ENCODE measurements at regions not wholly inside any gene's neighbourhood (a gene's known extent, or its start where the extent isn't known, plus 50 kb on each side); places are given as distances from the start of the nearest gene placed in this dataset.

GRCh38 chr16:86286991-86287663, 223.2 kb upstream of the FOXF1 start:
- no peak for DNase-seq

DNA sequence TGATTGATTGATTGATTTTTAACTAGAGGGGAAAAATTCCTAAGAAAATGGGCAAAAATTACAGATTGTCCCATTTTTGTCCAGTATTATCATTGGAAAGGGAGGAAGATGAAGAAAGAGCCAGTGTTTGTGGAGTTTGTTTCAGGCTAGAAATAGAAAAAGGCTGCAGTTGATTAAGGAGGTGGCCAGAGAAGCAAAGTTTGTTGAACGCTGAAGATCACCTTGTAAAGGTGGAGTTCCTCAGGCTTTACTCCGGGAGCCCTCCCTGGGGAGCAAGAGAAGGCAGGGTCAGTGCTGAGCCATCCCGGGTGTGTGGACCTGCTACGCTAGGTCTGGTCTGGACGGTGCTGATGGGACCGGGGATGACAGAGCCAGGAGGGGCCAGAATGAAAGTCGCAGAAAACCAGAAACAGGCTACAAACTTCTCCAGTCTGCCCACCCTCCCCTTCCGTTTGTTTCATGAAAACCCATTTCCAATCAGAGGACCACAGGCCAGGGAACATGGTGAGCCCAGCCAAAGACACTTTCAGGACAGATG, 222.6 kb upstream of the FOXF1 start:
- no peak for DNase-seq

GRCh38 chr16:86288716-86289294, 221.5 kb upstream of the FOXF1 start:
- no peak for DNase-seq

GRCh38 chr16:86289304-86289703, 221.0 kb upstream of the FOXF1 start:
- DNase-seq, result no peak

DNA sequence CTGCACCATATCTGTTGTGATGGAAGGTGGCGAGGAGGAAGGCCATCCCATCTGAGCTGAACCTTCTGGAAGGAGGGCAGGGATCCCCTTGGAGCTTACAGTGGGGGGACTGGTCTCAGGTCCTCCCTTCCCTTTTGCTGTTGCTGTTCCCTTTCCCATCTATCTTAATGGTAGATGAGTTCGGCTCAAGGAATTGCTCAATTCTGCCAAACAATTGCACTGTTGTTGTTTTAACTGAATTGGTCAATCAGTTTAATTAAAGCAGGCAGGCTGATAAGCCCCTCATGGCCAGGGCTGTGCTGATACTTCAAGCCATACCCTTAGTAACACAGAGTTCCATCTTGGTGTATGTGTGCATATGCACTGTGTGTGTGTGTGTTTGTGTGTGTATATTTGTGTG, 220.4 kb upstream of the FOXF1 start:
- no peak for DNase-seq

GRCh38 chr16:86291491-86291890, 218.8 kb upstream of the FOXF1 start:
- no peak for DNase-seq

DNA sequence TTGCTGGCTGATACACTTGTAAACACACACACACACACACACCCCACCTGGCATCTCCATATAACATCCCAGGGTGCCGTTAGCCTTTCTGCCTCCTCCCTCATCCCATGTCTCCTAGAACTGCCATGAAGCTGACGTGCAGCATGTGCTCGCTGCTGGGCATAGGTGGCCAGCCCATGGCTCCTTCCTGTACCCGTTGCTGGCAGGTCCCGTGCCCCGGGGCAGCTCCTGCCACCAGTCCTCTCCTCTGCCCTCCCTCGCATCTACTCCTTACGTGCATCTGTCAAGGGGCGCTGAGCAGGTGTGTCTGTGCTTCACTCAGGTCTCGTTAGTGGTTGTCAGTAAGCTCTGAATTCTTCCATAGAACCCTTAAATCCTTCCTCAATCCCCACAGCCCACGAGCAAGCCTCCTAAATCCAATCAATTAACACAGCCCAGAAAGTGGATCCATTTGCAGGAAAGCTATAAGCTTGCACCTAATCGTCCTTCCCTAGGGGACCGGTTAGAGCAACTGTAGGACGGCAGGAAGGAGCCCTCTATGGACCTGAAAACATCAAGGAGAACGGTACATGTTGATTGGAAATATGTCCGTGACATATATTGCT, 218.1 kb upstream of the FOXF1 start:
- no peak for DNase-seq

DNA sequence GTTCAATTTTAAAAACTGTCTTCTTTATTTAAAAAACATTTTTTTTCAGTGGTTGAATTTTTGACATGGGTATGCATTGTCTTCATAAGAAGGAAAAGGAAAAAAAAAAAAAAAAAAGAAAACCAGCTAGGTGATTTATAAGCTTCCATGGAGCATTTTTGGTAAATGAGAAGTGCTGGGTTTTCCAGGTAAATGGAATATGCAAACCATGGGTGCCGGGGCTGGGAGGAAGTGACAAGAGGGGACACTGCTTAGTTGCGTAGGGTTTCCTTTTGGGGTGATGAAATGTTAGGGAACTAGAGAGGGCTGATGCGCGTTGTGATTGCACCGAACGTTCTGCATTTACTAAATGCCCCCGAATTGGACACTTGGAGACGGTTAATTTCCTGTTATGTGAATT, 217.4 kb upstream of the FOXF1 start:
- DNase-seq, result no peak

DNA sequence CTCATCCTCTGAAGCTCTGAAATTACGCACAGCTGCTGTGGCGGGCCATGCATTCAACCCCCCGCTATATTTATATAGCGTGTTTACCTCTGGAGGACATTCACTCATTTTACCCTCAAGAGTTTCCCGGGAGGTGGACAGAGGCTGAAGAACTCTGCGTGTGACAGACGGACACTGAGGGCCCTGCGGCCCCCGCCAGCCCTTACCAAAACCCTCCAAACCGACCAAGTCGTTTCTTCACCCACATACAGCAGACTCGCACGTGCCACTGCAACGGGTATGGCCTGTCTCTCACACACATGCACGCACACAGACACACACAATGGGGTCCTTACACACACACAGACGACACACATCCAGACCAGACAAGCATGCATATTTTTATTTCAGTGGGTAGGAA, 216.4 kb upstream of the FOXF1 start:
- no peak for DNase-seq

DNA sequence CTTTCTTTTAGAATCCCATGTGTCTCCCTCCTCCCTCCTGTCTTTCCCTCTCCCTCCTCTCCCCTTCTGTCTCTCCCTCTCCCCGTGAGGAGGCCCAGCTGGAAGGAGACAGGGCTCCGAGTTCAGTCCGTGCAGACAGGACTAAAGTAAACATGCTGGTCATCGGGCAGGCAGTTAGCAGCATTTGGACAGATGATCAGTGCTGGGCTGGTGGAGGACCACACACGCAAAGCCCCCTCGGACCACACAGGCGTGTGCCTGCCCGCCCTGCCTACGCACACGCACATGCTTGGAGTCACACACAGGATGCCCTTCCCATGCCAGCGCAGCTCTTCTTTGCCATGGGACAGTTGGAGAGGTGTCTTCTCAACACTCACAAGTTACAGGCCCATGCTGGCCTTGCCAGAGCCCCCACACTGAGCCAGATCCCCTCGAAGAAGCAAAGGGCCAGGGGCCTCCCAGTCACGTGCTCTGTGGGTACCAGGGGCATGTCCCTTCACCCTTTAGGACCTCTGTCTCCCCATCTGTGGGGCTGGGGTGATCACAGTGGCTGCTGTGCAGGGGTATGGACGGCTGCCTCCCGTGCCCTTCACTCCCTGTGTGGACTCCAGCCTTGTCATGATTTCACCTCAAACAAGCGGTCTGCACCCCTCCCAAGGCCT, 215.7 kb upstream of the FOXF1 start:
- DNase-seq, result no peak

DNA sequence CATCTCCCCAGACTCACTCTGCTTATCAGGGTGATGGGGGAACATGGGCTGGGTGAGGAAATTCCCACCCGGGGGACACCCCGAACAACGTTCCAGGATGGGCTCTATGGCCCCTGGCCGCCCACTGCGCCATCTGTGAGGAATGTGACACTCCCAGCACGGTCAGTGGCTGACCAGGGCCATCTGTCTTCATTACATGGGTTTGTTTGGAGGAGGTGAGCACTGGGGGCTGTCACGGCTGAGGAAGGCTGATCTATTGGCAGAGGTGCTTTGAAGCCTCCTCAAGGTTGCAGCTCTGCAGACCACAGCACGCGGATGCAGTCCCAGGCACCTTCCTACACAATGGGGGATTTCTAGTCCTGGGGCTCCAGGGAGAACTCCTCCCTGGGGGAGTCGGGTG, 214.1 kb upstream of the FOXF1 start:
- DNase-seq, result no peak

- no peak for DNase-seq
These were observed 212.9 kb upstream of the FOXF1 start for GRCh38 chr16:86297391-86297790.

- DNase-seq, result no peak
These were observed 212.2 kb upstream of the FOXF1 start for GRCh38 chr16:86297866-86298757.

- no peak for DNase-seq
These were observed 211.6 kb upstream of the FOXF1 start for GRCh38 chr16:86298758-86299134.

GRCh38 chr16:86299882-86300610, 210.3 kb upstream of the FOXF1 start:
- no peak for DNase-seq

DNA sequence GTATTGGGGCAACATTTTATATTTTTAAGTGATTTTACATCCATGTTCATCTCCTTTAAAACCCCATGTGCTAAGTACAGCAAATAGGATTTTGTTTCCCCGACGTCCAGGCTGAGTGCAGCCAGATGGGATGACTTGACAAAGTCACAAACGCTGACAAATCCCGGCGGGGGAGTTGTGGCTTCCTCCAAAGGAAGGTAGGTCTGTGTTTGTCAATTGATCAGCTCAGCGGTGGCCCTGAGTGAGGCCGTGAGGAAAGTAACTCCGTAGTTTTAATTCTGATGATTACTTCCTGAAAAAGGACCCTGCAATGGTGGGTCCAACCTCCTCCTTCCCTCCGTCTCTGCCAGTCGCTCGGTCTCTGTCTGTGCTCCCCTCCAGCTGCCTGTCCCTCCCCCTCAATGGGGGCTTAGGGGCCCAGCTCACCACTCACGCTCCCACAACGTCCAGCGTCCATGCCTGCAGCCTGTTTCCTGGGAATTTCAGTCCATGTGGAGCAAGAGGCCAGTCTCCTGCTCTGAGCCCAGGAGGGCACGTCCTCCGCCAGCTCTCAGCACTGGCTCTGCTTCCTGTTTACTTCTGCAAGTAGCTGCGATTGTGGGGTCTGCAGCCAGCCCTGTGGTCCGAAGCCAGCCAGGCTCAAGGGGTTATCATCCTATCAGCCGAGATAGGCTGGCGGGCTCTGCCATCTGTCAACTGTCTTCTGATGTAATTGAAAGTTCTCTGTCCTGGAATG, 209.4 kb upstream of the FOXF1 start:
- DNase-seq, result no peak

DNA sequence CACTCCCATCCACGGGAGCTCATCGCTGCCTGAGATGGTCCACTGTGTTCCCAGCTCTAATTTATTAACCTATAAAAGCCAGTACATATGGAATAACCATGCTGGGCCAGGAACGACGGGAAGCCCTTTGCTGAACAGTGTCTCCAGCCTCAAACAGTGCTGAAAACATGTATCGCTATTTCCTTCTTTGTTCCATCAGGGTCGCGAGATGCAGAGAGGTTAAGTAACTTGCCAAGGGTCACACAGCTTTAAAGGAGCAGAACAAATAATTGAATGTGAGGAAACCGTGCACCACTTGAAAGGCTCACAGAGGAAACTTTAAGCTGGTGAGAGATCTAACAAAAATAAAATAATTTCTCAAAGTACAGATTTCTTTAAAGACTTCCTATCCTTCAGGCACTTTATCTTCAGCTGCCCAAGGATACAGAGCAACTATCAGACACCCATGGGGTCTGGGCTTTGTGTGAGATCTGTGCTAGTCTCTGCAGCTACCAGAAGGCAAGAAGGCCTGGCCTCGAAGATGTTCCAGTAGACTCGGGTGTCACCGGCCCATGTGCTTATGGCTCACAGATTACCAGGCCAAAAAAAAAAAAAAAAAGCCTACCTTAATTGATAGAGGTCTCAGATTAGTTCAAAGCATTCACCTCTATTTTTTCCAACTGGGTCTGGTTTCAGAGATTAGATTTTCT, 207.8 kb upstream of the FOXF1 start:
- no peak for DNase-seq

DNA sequence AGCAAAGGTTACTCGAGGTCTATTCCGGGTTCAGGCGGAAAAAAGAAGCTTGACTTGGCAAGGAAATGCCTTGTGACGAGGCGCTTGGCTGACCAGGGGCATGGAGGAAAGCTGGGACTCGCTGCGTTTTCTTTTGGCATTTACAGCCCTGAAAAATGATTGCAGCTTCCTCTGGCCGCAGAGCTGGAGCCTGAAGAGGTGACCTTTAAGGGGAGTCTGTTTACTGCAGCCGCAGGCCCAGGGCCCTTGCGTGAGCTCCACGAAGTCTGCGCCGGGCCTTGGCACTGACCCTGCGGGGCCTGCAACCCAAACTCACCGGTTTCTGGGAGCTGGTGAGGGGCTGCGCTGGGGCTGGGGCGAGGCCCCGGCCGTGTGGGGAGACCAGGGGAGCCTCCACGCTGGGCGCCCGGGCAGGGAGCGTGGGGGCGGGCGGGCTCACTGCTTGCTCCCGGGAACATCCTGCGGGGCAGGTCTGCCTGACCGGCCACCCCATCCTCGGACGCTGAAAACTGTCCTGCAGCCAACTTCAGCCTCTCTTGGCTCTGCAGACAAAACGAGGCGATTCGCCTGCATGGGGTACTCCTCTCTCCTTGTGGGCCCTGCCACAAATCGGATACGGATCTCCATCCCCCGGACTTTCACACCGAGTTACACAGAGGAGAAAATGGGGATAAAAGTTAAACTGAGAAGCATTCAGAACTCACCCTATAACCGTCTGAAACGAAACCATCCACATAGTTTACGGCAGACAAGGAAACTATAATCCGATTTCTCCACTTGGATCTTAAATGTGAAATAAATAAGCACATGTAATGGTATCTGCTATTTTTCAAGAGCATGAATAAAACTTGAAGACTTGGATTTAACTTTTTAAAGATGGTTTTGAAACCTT, 206.3 kb upstream of the FOXF1 start:
- DNase-seq, result no peak

- DNase-seq, result no peak
These were observed 205.5 kb upstream of the FOXF1 start for GRCh38 chr16:86304868-86305267.

GRCh38 chr16:86305440-86305839, 204.9 kb upstream of the FOXF1 start:
- DNase-seq, result no peak

All from stimulated activated CD4-positive, alpha-beta T cell treated with anti-CD3 and anti-CD28 coated beads, Interleukin-2, amount 100 ng/mL, for 24 hours (primary cell).